A549 (cell line): ENCODE measurements at regions not wholly inside any gene's neighbourhood (a gene's known extent, or its start where the extent isn't known, plus 50 kb on each side); places are given as distances from the start of the nearest gene placed in this dataset.
"Not testable (repeated sequence)": the region's sequence is repeated elsewhere in the genome, so short reads cannot be mapped to it uniquely, and the experiment has no call there.

ENCODE experiments used
- BHLHE40 ChIP-seq: IDR thresholded peaks from 2 replicates; pipeline ENCODE4 v1.6.1; 2012; ENCODE audit warnings: low read depth, low read length, inconsistent platforms
- CEBPB ChIP-seq, 2 experiments: fragments of >200 bp in 1 of 2; sonication (Bioruptor Twin) in 1 of 2; formaldehyde crosslinking in 1 of 2; IDR thresholded peaks; 2 replicates each; pipeline ENCODE4 v1.6.1; 2012 to 2016
- CHD4 ChIP-seq: fragments of 200-600 bp; sonication (generic); IDR thresholded peaks from 2 replicates; pipeline ENCODE4 v1.6.1; 2016; ENCODE audit warnings: antibody characterized with exemption, mild to moderate bottlenecking, borderline replicate concordance
- EP300 ChIP-seq, 2 experiments: fragments of >200 bp; sonication (Bioruptor Twin); formaldehyde crosslinking; IDR thresholded peaks; 2 replicates in 1 of 2; 3 replicates in 1 of 2; pipeline ENCODE4 v1.6.1; 2016 to 2017
- FOSB ChIP-seq: fragments of 250-450 bp; sonication (Bioruptor Pico); IDR thresholded peaks from 2 replicates; pipeline ENCODE4 v1.5.0; 2020; ENCODE audit warnings: mild to moderate bottlenecking, moderate library complexity
- HDAC2 ChIP-seq: fragments of 200-600 bp; sonication (generic); IDR thresholded peaks from 2 replicates; pipeline ENCODE4 v1.6.1; 2016
- JUN ChIP-seq, 2 experiments: fragments of >200 bp; sonication (Bioruptor Twin); formaldehyde crosslinking; IDR thresholded peaks; 2 replicates in 1 of 2; 3 replicates in 1 of 2; pipeline ENCODE4 v1.6.1; 2016 to 2017
- POLR2A ChIP-seq: IDR thresholded peaks from 2 replicates; pipeline ENCODE4 v1.6.1; 2012; ENCODE audit warnings: mild to moderate bottlenecking, low read length
- SMC3 ChIP-seq: fragments of >200 bp; sonication (Bioruptor Twin); formaldehyde crosslinking; IDR thresholded peaks from 3 replicates; pipeline ENCODE4 v1.6.1; 2018; ENCODE audit warnings: inconsistent platforms
- TF ChIP-seq, protein P1 (sequence below): fragments of >200 bp; sonication (Bioruptor Twin); formaldehyde crosslinking; IDR thresholded peaks from 3 replicates; pipeline ENCODE4 v1.5.1; 2016
- TF ChIP-seq, protein P2 (sequence below): fragments of 250-450 bp; sonication (Bioruptor Pico); IDR thresholded peaks from 2 replicates; pipeline ENCODE4 v1.5.0; 2021; ENCODE audit warnings: mild to moderate bottlenecking, moderate library complexity, borderline replicate concordance

DNA sequence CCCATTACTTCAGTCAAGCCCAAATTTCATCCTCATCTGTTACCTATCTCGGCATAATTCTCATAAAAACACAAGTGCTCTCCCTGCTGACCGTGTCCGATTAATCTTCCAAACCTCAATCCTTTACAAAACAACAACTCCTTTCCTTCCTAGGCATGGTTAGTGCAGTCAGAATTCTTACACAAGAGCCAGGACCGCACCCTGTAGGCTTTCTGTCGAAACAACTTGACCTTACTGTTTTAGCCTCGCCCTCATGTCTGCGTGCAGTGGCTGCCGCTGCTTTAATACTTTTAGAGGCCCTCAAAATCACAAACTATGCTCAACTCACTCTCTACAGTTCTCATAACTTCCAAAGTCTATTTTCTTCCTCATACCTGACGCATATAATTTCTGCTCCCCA is 214.3 kb downstream of the RHOU start:
- not testable (repeated sequence) for TF ChIP-seq EP300 (IDR thresholded peaks at IDR 0.05); HDAC2; JUN (IDR thresholded peaks at IDR 0.05); FOSB (CRISPR knock-in tag); POLR2A; SMC3; CHD4; BHLHE40; CEBPB (IDR thresholded peaks at IDR 0.05)
- TF ChIP-seq, protein P1, sequence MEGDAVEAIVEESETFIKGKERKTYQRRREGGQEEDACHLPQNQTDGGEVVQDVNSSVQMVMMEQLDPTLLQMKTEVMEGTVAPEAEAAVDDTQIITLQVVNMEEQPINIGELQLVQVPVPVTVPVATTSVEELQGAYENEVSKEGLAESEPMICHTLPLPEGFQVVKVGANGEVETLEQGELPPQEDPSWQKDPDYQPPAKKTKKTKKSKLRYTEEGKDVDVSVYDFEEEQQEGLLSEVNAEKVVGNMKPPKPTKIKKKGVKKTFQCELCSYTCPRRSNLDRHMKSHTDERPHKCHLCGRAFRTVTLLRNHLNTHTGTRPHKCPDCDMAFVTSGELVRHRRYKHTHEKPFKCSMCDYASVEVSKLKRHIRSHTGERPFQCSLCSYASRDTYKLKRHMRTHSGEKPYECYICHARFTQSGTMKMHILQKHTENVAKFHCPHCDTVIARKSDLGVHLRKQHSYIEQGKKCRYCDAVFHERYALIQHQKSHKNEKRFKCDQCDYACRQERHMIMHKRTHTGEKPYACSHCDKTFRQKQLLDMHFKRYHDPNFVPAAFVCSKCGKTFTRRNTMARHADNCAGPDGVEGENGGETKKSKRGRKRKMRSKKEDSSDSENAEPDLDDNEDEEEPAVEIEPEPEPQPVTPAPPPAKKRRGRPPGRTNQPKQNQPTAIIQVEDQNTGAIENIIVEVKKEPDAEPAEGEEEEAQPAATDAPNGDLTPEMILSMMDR, result not testable (repeated sequence)
- TF ChIP-seq, protein P2, sequence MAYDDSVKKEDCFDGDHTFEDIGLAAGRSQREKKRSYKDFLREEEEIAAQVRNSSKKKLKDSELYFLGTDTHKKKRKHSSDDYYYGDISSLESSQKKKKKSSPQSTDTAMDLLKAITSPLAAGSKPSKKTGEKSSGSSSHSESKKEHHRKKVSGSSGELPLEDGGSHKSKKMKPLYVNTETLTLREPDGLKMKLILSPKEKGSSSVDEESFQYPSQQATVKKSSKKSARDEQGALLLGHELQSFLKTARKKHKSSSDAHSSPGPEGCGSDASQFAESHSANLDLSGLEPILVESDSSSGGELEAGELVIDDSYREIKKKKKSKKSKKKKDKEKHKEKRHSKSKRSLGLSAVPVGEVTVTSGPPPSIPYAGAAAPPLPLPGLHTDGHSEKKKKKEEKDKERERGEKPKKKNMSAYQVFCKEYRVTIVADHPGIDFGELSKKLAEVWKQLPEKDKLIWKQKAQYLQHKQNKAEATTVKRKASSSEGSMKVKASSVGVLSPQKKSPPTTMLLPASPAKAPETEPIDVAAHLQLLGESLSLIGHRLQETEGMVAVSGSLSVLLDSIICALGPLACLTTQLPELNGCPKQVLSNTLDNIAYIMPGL, result not testable (repeated sequence)
